Testis (tissue), 2 donors: ENCODE measurements at regions not wholly inside any gene's neighbourhood (a gene's known extent, or its start where the extent isn't known, plus 50 kb on each side); places are given as distances from the start of the nearest gene placed in this dataset.

ENCODE experiments used
- DNase-seq: peaks from one replicate; pipeline ENCODE4 v3.0.0-alpha.2; 2019
- H3K27ac ChIP-seq, 2 donors: fragments of 200-600 bp; sonication (generic); one replicate each; pipeline ENCODE4 v1.5.1; 2019
- H3K27me3 ChIP-seq: fragments of 200-600 bp; sonication (generic); one replicate; pipeline ENCODE4 v1.5.1; 2019
- H3K36me3 ChIP-seq: fragments of 200-600 bp; sonication (generic); one replicate; pipeline ENCODE4 v1.5.1; 2017; ENCODE audit warnings: low read depth; ENCODE audit errors: missing control alignments
- H3K4me1 ChIP-seq: fragments of 200-600 bp; sonication (generic); one replicate; pipeline ENCODE4 v1.5.1; 2019
- H3K4me3 ChIP-seq, 2 donors: fragments of 200-600 bp; sonication (generic); one replicate each; pipeline ENCODE4 v1.5.1; 2017 to 2019
- H3K9me3 ChIP-seq: fragments of 200-600 bp; sonication (generic); one replicate; pipeline ENCODE4 v1.5.1; 2017
- CTCF ChIP-seq, 3 experiments: fragments of 450-650 bp in 2 of 3; fragments of 200-600 bp in 1 of 3; sonication (generic) in 1 of 3; IDR thresholded peaks; one replicate each; pipeline ENCODE4 v1.5.1; 2016 to 2019; ENCODE audit warnings: antibody characterized with exemption in 3 of 3, mild to moderate bottlenecking in 2 of 3, moderate library complexity in 1 of 3
- POLR2A ChIP-seq: fragments of 450-650 bp; IDR thresholded peaks from one replicate; pipeline ENCODE4 v1.6.1; 2017; ENCODE audit warnings: antibody characterized with exemption, mild to moderate bottlenecking, moderate library complexity
- WGBS, 2 donors: methylation state at CpG; one replicate each; pipeline ENCODE4 v1.1.5; 2018; 5-methylcytosine and 5-hydroxymethylcytosine counted together
- intact Hi-C: fragments of 100-400 bp; cut with DNase I; formaldehyde crosslinking; loops from one replicate; pipeline ENCODE4 v1.15.1; 2023; ENCODE audit warnings: low total_unique reads

GRCh38 chr6:154611847-154612246, 101.4 kb upstream of the CNKSR3 start:
- no peak overlapping the region for H3K27ac ChIP-seq
- intact Hi-C loops = no loop called here
- no peak for DNase-seq
- no peak overlapping the region for H3K4me3 ChIP-seq
- 70 to 75% methylated on average over 2 of the region's 2 CpGs for WGBS, 2 donors
- no peaks in the 10 kb centered on the region for H3K9me3 ChIP-seq
- H3K27me3 ChIP-seq = no peaks in the 10 kb centered on the region
- H3K4me1 ChIP-seq = no peaks in the 10 kb centered on the region
- H3K36me3 ChIP-seq = no peaks in the 10 kb centered on the region
- TF ChIP-seq POLR2A (no peak), CTCF (IDR thresholded peaks at IDR 0.05) (no peak)

- intact Hi-C loops = no loop called here
- no peak overlapping the region for H3K27ac ChIP-seq
- H3K4me3 ChIP-seq = no peak overlapping the region
- H3K9me3 ChIP-seq = no peaks in the 10 kb centered on the region
- TF ChIP-seq POLR2A (no peak), CTCF (IDR thresholded peaks at IDR 0.05) (no peak)
- H3K27me3 ChIP-seq = no peaks in the 10 kb centered on the region
- no peak for DNase-seq
- H3K36me3 ChIP-seq = no peaks in the 10 kb centered on the region
- 89 to 92% methylated on average over 8 of the region's 8 CpGs for WGBS, 2 donors
- H3K4me1 ChIP-seq = no peaks in the 10 kb centered on the region
Measured at GRCh38 chr6:154613137-154613676, 102.7 kb upstream of the CNKSR3 start.

GRCh38 chr6:154614101-154614500, 103.6 kb upstream of the CNKSR3 start:
- no peaks in the 10 kb centered on the region for H3K27me3 ChIP-seq
- DNase-seq = no peak
- H3K4me3 ChIP-seq = no peak overlapping the region
- 91 to 92% methylated on average over 4 of the region's 4 CpGs for WGBS, 2 donors
- H3K36me3 ChIP-seq = no peaks in the 10 kb centered on the region
- no peaks in the 10 kb centered on the region for H3K4me1 ChIP-seq
- intact Hi-C loops = no loop called here
- H3K27ac ChIP-seq = no peak overlapping the region
- no peaks in the 10 kb centered on the region for H3K9me3 ChIP-seq
- no peak for TF ChIP-seq POLR2A
- TF ChIP-seq CTCF (IDR thresholded peaks at IDR 0.05) = no peak

- H3K27ac ChIP-seq = no peak overlapping the region
- no peaks in the 10 kb centered on the region for H3K4me1 ChIP-seq
- no peaks in the 10 kb centered on the region for H3K36me3 ChIP-seq
- intact Hi-C loops = no loop called here
- H3K9me3 ChIP-seq = no peaks in the 10 kb centered on the region
- no peak overlapping the region for H3K4me3 ChIP-seq
- 50 to 57% methylated on average over 4 of the region's 4 CpGs for WGBS, 2 donors
- TF ChIP-seq CTCF (IDR thresholded peaks at IDR 0.05) (no peak), POLR2A (no peak)
- no peak for DNase-seq
- no peaks in the 10 kb centered on the region for H3K27me3 ChIP-seq
Measured at GRCh38 chr6:154614641-154615040, 104.2 kb upstream of the CNKSR3 start.

GRCh38 chr6:154615483-154616025, 105.1 kb upstream of the CNKSR3 start:
- peak; percentile 59 for DNase-seq
- intact Hi-C loops = no loop called here
- no peak for TF ChIP-seq CTCF (IDR thresholded peaks at IDR 0.05)
- TF ChIP-seq POLR2A = no peak
- Histone ChIP-seq H3K4me3 (no peak overlapping the region), H3K4me1 (no peaks in the 10 kb centered on the region), H3K27ac (no peak overlapping the region), H3K27me3 (no peaks in the 10 kb centered on the region), H3K36me3 (no peaks in the 10 kb centered on the region), H3K9me3 (no peaks in the 10 kb centered on the region)
- WGBS, 2 donors = 57 to 64% methylated on average over 9 to 16 of the region's 16 CpGs
